DND-41 (cell line): ENCODE measurements at regions not wholly inside any gene's neighbourhood (a gene's known extent, or its start where the extent isn't known, plus 50 kb on each side); places are given as distances from the start of the nearest gene placed in this dataset.

ENCODE experiments used
- ATAC-seq: fragments of 200-7000 bp; cut with Tn5 transposase; 3 replicates; pipeline ENCODE4 v1.9.1; 2021; ENCODE audit warnings: low read depth; ENCODE audit not compliant: insufficient read depth
- DNase-seq: peaks from one replicate; pipeline ENCODE4 v3.0.0-alpha.2; 2020
- H2AFZ ChIP-seq: 2 replicates; pipeline ENCODE4 v1.6.0; 2012; ENCODE audit warnings: low read depth, low read length
- H3K27ac ChIP-seq: 2 replicates; pipeline ENCODE4 v1.5.1; 2012; ENCODE audit warnings: low read length, inconsistent platforms
- H3K27me3 ChIP-seq: fragments of 200-600 bp; sonication (generic); 2 replicates; pipeline ENCODE4 v1.6.0; 2012; ENCODE audit warnings: low read length, mild to moderate bottlenecking, inconsistent platforms; ENCODE audit not compliant: insufficient read depth, poor library complexity
- H3K36me3 ChIP-seq: 2 replicates; pipeline ENCODE4 v1.5.1; 2012; ENCODE audit warnings: low read length, inconsistent platforms; ENCODE audit not compliant: insufficient read depth
- H3K4me1 ChIP-seq: 2 replicates; pipeline ENCODE4 v1.5.1; 2012; ENCODE audit warnings: mild to moderate bottlenecking, low read length; ENCODE audit not compliant: insufficient read depth
- H3K4me2 ChIP-seq: 2 replicates; pipeline ENCODE4 v1.6.0; 2012; ENCODE audit warnings: mild to moderate bottlenecking, moderate library complexity, low read length, inconsistent platforms; ENCODE audit not compliant: insufficient read depth
- H3K4me3 ChIP-seq, 2 experiments: fragments of 200-600 bp in 1 of 2; shearing (Covaris generic) in 1 of 2; 2 replicates each; pipeline ENCODE4 v1.5.1; 2012 to 2016; ENCODE audit warnings: inconsistent platforms in 2 of 2, low read length in 2 of 2, mild to moderate bottlenecking in 2 of 2, low read depth in 1 of 2, moderate library complexity in 1 of 2
- H3K79me2 ChIP-seq: 2 replicates; pipeline ENCODE4 v1.6.0; 2012; ENCODE audit warnings: low read length, inconsistent platforms; ENCODE audit not compliant: insufficient read depth
- H3K9ac ChIP-seq: 2 replicates; pipeline ENCODE4 v1.6.0; 2012; ENCODE audit warnings: low read depth, mild to moderate bottlenecking, inconsistent platforms, low read length, moderate library complexity
- H3K9me3 ChIP-seq: 2 replicates; pipeline ENCODE4 v1.5.1; 2012; ENCODE audit warnings: low read length, moderate library complexity, mild to moderate bottlenecking, inconsistent platforms; ENCODE audit not compliant: insufficient read depth, severe bottlenecking
- H4K20me1 ChIP-seq: 2 replicates; pipeline ENCODE4 v1.6.0; 2012; ENCODE audit warnings: low read length; ENCODE audit not compliant: insufficient read depth
- CTCF ChIP-seq: IDR thresholded peaks from 2 replicates; pipeline ENCODE4 v1.5.1; 2012; ENCODE audit warnings: borderline replicate concordance, low read length, moderate library complexity, mild to moderate bottlenecking; ENCODE audit not compliant: poor library complexity, severe bottlenecking; ENCODE audit errors: extremely low read depth
- EZH2 ChIP-seq: IDR thresholded peaks from 3 replicates; pipeline ENCODE4 v1.6.1; 2012; ENCODE audit warnings: borderline replicate concordance, low read depth, mild to moderate bottlenecking, moderate library complexity, low read length, inconsistent platforms; ENCODE audit not compliant: severe bottlenecking

GRCh38 chr3:177493091-177493490 lies 295.8 kb upstream of the TBL1XR1 start:
- Histone ChIP-seq H3K27ac (no peak overlapping the region), H2AFZ (no peak overlapping the region), H3K4me3 (no peak overlapping the region), H3K27me3 (no peaks in the 10 kb centered on the region), H3K79me2 (no peaks in the 10 kb centered on the region), H3K4me1 (peaks cover 3% of the 10 kb centered on the region; the same call in 1 of the 2 replicates), H3K4me2 (no peak overlapping the region), H3K9ac (no peak overlapping the region), H3K36me3 (no peaks in the 10 kb centered on the region), H4K20me1 (no peaks in the 10 kb centered on the region), H3K9me3 (no peaks in the 10 kb centered on the region)
- no peak for ATAC-seq
- DNase-seq: no peak
- TF ChIP-seq CTCF (no peak), EZH2 (no peak)

- Histone ChIP-seq H4K20me1 (no peaks in the 10 kb centered on the region), H3K4me3 (no peak overlapping the region), H3K27ac (no peak overlapping the region), H3K36me3 (no peaks in the 10 kb centered on the region), H3K9ac (no peak overlapping the region), H3K79me2 (no peaks in the 10 kb centered on the region), H3K4me1 (no peaks in the 10 kb centered on the region), H3K9me3 (no peaks in the 10 kb centered on the region), H3K4me2 (no peak overlapping the region), H3K27me3 (no peaks in the 10 kb centered on the region), H2AFZ (no peak overlapping the region)
- DNase-seq (no peak), ATAC-seq (no peak)
- TF ChIP-seq EZH2 (no peak), CTCF (no peak)
These were observed 296.9 kb upstream of the TBL1XR1 start for GRCh38 chr3:177494216-177494615.

GRCh38 chr3:177495566-177495965 lies 298.3 kb upstream of the TBL1XR1 start:
- Histone ChIP-seq H3K36me3 (no peaks in the 10 kb centered on the region), H4K20me1 (no peaks in the 10 kb centered on the region), H3K4me2 (no peak overlapping the region), H3K4me3 (no peak overlapping the region), H3K27me3 (no peaks in the 10 kb centered on the region), H3K9me3 (no peaks in the 10 kb centered on the region), H3K4me1 (no peaks in the 10 kb centered on the region), H3K79me2 (no peaks in the 10 kb centered on the region), H2AFZ (no peak overlapping the region), H3K27ac (no peak overlapping the region), H3K9ac (no peak overlapping the region)
- DNase-seq (no peak), ATAC-seq (no peak)
- no peak for TF ChIP-seq CTCF
- no peak for TF ChIP-seq EZH2
